Left renal cortex interstitium (tissue), 4 donors: ENCODE measurements at regions not wholly inside any gene's neighbourhood (a gene's known extent, or its start where the extent isn't known, plus 50 kb on each side); places are given as distances from the start of the nearest gene placed in this dataset.
"Not testable (repeated sequence)": the region's sequence is repeated elsewhere in the genome, so short reads cannot be mapped to it uniquely, and the experiment has no call there.

Experiments
- DNase-seq, 4 donors: peaks; one replicate each; pipeline ENCODE4 v3.0.0-alpha.2; 2013; ENCODE audit warnings: low read depth in 4 of 4, low spot score in 2 of 4, missing footprints in 1 of 4

GRCh38 chr13:73657821-73658540 lies 476.2 kb downstream of the KLF12 start:
- DNase-seq = no peak

- DNase-seq = no peak
These were observed 477.3 kb downstream of the KLF12 start for GRCh38 chr13:73656863-73657262.

- no peak for DNase-seq
These were observed 480.5 kb downstream of the KLF12 start for GRCh38 chr13:73653688-73654087.

GRCh38 chr13:73647417-73647816 lies 486.8 kb downstream of the KLF12 start:
- DNase-seq = no peak

- DNase-seq = not testable (repeated sequence)
These were observed 493.6 kb downstream of the KLF12 start for GRCh38 chr13:73640476-73641179.

GRCh38 chr13:73635166-73635787 lies 498.9 kb downstream of the KLF12 start:
- no peak for DNase-seq

GRCh38 chr13:73633817-73634460 lies 500.3 kb downstream of the KLF12 start:
- DNase-seq = no peak

- no peak for DNase-seq
These were observed 502.8 kb downstream of the KLF12 start for GRCh38 chr13:73631411-73631810.

- DNase-seq = no peak
These were observed 508.5 kb downstream of the KLF12 start for GRCh38 chr13:73625562-73626339.

- no peak for DNase-seq
These were observed 510.9 kb downstream of the KLF12 start for GRCh38 chr13:73623281-73623680.

GRCh38 chr13:73622381-73622780 lies 511.8 kb downstream of the KLF12 start:
- no peak for DNase-seq

GRCh38 chr13:73618275-73618865 lies 515.8 kb downstream of the KLF12 start:
- DNase-seq = no peak

- no peak for DNase-seq
These were observed 517.3 kb downstream of the KLF12 start for GRCh38 chr13:73616861-73617260.

GRCh38 chr13:73610799-73611592 lies 523.2 kb downstream of the KLF12 start:
- no peak for DNase-seq

GRCh38 chr13:73608711-73609485 lies 525.3 kb downstream of the KLF12 start:
- DNase-seq = no peak

GRCh38 chr13:73608157-73608516 lies 526.1 kb downstream of the KLF12 start:
- no peak for DNase-seq

GRCh38 chr13:73607489-73608156 lies 526.6 kb downstream of the KLF12 start:
- DNase-seq = no peak

GRCh38 chr13:73603646-73604045 lies 530.6 kb downstream of the KLF12 start:
- DNase-seq = no peak
